HUES64 (cell line): ENCODE measurements at regions not wholly inside any gene's neighbourhood (a gene's known extent, or its start where the extent isn't known, plus 50 kb on each side); places are given as distances from the start of the nearest gene placed in this dataset.

ENCODE experiments used
- H3K27ac ChIP-seq: 2 replicates; pipeline ENCODE4 v1.7.0; 2013; ENCODE audit warnings: low read depth, low read length, inconsistent platforms
- H3K27me3 ChIP-seq: 2 replicates; pipeline ENCODE4 v1.6.1; 2013; ENCODE audit warnings: mild to moderate bottlenecking, low read length; ENCODE audit not compliant: insufficient read depth
- H3K36me3 ChIP-seq: 2 replicates; pipeline ENCODE4 v1.6.1; 2013; ENCODE audit warnings: mild to moderate bottlenecking, low read length; ENCODE audit not compliant: insufficient read depth
- H3K4me1 ChIP-seq: 2 replicates; pipeline ENCODE4 v1.6.1; 2013; ENCODE audit warnings: mild to moderate bottlenecking, low read length, moderate library complexity; ENCODE audit not compliant: insufficient read depth
- H3K4me3 ChIP-seq: 2 replicates; pipeline ENCODE4 v1.5.1; 2013; ENCODE audit warnings: mild to moderate bottlenecking, low read length, moderate library complexity
- H3K9ac ChIP-seq: 2 replicates; pipeline ENCODE4 v1.6.1; 2013; ENCODE audit warnings: mild to moderate bottlenecking, low read depth, low read length
- H3K9me3 ChIP-seq: 2 replicates; pipeline ENCODE4 v1.6.1; 2013; ENCODE audit warnings: low read depth, low read length; ENCODE audit not compliant: insufficient read depth
- WGBS: fragments of 150-250, 120-280 bp; methylation state at CpG from one replicate; pipeline ENCODE4 v1.1.7; 2013; ENCODE audit warnings: missing lambda C conversion rate; 5-methylcytosine and 5-hydroxymethylcytosine counted together

DNA sequence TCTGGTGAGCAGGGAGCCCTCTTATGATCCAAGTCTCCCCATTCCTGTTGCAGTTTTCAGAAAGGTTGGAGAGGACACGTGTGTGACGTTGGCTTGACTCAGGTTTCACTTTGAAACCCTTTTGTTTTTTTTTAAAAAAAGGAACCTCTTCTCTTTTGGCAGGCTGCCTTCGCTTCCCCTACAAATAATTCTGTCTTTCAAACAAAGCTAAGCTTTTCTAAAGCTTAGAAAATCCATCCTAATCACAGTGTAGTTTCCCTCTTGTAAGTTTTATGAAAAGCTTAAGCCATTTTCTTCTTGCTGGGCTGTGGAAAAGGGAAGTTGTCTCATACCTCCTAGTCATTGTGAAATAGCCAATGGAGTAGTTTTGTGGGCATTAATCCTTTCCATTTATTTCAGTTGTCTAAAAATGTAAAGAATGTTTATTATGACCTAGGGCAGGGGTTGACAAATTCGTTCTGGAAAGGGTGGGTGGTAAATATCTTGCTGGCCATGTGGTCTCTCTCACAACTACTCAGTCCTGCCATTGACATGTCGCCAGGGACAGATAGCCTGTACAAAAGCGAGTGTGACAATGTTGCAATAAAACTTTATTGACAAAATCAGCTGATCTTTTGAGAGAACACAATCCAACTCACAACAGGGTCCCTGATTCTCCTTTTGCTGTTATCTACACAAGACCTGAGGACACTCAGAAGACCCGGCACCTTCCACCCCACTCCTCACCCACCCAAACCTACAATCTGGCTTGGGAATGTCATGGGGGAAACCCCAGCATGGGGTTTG lies 878.8 kb downstream of the RNF144A start:
- H3K27ac ChIP-seq, result no peak overlapping the region
- H3K9me3 ChIP-seq, result peaks cover 11% of the 10 kb centered on the region
- no peaks in the 10 kb centered on the region for H3K27me3 ChIP-seq
- 91% methylated on average over 7 of the region's 7 CpGs for WGBS
- H3K9ac ChIP-seq, result no peak overlapping the region
- H3K36me3 ChIP-seq, result no peaks in the 10 kb centered on the region
- no peaks in the 10 kb centered on the region for H3K4me1 ChIP-seq
- H3K4me3 ChIP-seq, result no peak overlapping the region

DNA sequence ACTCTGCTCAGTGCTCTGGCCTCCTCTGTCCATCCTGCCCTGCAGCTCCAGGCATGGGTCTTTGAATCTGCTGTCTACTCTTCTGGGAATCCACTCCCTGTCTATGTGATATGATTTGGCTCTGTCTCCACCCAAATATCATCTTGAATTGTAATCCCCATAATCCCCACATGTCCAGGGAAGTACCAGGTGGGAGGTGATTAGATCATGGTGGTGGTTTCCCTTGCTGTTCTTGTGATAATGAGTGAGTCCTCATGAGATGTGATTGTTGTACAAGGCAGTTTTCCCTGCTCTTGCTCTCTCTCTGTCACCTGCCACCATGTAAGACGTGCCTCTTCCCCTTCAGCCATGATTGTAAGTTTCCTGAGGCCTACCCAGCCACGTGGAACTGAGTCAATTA lies 881.8 kb upstream of the ID2 start:
- Histone ChIP-seq H3K27me3 (no peaks in the 10 kb centered on the region), H3K27ac (no peak overlapping the region), H3K9me3 (peaks cover 31% of the 10 kb centered on the region), H3K4me3 (no peak overlapping the region), H3K9ac (no peak overlapping the region), H3K36me3 (no peaks in the 10 kb centered on the region), H3K4me1 (no peaks in the 10 kb centered on the region)
- WGBS, result 87% methylated on average over 2 of the region's 2 CpGs

DNA sequence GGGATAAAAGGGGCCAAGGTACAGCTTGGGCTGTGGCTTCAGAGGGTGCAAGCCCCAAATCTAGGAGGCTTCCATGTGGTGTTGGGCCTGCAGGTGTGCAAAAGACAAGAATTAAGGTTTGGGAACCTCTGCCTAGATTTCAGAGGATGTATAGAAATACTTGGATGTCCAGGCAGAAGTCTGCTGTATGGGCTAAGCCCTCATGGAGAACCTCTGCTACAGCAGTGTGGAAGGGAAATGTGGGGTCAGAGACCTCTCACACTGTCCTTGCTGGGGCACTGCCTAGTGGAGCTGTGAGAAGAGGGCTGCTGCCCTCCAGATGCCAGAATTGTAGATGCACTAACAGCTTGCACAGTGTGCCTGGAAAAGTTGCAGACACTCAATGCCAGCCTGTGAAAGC lies 880.6 kb upstream of the ID2 start:
- Histone ChIP-seq H3K9ac (no peak overlapping the region), H3K36me3 (no peaks in the 10 kb centered on the region), H3K27ac (no peak overlapping the region), H3K9me3 (peaks cover 35% of the 10 kb centered on the region), H3K4me3 (no peak overlapping the region), H3K27me3 (no peaks in the 10 kb centered on the region), H3K4me1 (no peaks in the 10 kb centered on the region)

DNA sequence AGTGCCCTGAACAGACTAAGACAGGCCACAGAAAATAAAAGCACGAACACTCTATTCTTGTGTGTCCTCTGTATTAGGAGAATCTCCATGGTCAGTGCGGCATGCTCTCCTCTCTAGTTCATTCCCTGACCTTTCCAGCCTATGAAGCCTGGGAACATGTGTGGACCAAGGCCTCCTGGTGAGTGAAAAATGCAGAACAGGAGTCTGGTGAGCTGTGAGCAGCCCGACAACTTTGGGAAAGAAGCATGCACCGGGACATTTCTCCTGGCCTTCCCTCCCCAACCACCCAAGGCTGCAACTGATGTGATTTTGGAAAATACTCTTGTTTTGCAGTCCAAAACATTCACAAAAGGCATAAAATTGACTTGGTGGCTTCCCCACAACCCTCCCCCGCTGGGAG lies 878.3 kb upstream of the ID2 start:
- Histone ChIP-seq H3K27me3 (no peaks in the 10 kb centered on the region), H3K9ac (no peak overlapping the region), H3K9me3 (peaks cover 49% of the 10 kb centered on the region), H3K4me1 (no peaks in the 10 kb centered on the region), H3K36me3 (no peaks in the 10 kb centered on the region), H3K27ac (no peak overlapping the region), H3K4me3 (no peak overlapping the region)
- WGBS, result 97% methylated on average over 5 of the region's 5 CpGs

DNA sequence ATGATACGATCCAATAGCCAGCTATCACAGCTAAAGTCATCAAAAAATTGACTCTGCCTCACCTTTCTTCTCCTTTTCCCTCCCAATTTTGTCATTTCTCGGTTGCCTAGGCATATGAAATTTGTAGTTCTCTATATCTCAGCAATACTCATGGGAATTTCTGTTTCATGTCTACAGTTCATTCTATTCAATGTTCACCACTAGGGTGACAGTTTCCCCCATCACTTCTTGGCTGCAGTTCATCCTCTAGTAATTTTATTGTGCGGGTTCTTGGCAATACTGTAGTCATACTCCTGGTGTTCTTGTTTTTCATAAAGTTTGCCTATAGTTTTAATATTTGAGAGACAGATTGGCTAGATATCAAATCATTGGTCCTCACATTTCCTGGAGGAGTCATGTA lies 872.2 kb upstream of the ID2 start:
- Histone ChIP-seq H3K27me3 (no peaks in the 10 kb centered on the region), H3K27ac (no peak overlapping the region), H3K36me3 (no peaks in the 10 kb centered on the region), H3K9me3 (peaks cover 17% of the 10 kb centered on the region), H3K9ac (no peak overlapping the region), H3K4me3 (no peak overlapping the region), H3K4me1 (no peaks in the 10 kb centered on the region)
- 91% methylated on average over 3 of the region's 3 CpGs for WGBS

DNA sequence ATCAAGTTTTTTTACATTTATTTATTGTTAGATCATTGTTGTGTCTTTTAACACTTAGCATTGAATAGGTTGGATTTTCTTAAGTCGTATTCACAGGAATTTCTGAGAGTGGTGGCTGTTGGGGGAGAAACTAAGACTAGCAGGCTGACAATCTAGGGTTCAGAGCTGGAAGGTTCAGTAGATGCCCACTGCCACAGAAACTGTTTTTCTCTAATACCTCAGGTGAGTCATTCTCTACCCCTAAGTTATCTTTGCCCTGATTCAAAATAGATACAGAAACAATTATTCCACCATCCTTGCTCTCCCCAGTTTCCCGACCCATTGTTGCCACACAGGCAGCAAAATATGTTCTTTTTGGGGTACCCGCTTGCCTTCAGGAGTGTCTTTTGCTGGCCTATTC lies 870.8 kb upstream of the ID2 start:
- no peaks in the 10 kb centered on the region for H3K4me1 ChIP-seq
- H3K27ac ChIP-seq, result no peak overlapping the region
- no peak overlapping the region for H3K9ac ChIP-seq
- peaks cover 15% of the 10 kb centered on the region for H3K9me3 ChIP-seq
- H3K4me3 ChIP-seq, result no peak overlapping the region
- no peaks in the 10 kb centered on the region for H3K36me3 ChIP-seq
- H3K27me3 ChIP-seq, result no peaks in the 10 kb centered on the region
- WGBS, result 89% methylated on average over 3 of the region's 3 CpGs

DNA sequence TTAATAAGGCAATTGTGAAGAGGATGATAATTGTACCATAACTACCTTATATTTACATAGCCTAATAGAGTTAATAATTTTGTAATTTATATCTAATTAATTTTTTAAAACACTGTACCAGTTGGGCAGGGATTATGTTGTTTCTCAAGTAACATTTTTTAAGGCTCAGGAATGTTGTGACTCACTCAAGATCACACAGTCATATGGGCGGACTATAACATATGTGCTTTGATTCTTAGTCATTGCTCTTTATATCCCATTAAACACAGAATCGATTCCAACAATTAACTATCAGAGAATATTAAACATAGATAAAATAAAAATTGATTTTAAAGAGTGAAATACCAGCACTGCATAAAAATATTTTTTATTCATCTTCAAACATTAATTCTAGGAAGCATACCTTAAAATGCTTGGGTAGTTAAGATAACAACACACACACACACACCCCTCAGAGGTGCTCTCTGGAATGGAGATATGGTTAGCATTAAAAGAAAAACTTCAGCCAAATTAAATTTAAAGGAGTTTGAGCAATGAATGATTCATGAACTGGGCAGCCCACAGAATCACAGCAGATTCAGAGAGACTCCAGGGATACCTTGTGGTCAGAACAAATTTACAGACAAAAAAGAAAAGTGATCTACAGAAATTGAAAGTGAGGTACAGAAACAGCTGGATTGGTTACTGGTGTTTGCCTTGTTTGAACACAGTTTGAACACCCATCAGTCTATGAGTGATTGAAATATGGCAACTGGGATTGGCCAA lies 869.4 kb upstream of the ID2 start:
- Histone ChIP-seq H3K4me3 (no peak overlapping the region), H3K9ac (no peak overlapping the region), H3K36me3 (no peaks in the 10 kb centered on the region), H3K9me3 (peaks cover 2% of the 10 kb centered on the region; the same call in 1 of the 2 replicates), H3K27ac (no peak overlapping the region), H3K27me3 (no peaks in the 10 kb centered on the region), H3K4me1 (no peaks in the 10 kb centered on the region)
- 89% methylated on average over 1 of the region's 2 CpGs for WGBS

DNA sequence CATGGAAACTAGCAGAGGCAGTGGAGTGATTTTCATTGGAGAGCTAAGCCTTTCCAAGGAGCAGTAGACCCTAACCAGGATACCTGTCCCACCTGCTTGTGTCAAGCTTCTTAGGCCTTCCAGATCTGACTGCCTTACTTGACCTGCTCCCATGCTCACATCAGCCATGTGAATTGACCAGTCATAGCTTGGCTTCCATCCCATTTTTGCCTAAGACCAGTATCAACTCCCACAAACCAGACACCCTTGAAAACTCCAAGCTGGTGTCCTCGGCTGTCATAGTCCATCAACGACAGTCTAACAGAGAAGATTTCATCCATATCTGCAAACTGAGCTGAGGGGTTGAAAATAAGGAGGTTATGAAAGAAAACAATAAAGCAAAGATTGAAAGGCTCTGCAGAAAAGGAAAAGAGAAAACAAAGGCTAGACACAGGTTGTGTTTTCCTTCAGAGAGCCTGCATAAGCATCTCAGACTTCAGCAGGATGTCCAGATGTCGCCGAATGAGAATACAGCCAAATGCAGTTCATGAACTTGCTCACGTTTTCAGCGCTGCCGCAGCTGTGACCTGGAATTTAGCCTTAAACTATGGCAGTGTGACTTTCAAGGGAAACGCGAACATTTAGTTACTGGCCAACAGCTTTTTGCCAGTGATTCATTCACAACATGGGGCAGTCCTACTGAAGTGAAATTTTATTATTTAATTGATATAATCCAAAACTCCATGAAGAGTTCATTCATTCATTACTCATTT lies 868.1 kb upstream of the ID2 start:
- Histone ChIP-seq H3K36me3 (no peaks in the 10 kb centered on the region), H3K27me3 (no peaks in the 10 kb centered on the region), H3K9ac (no peak overlapping the region), H3K4me3 (no peak overlapping the region), H3K27ac (no peak overlapping the region), H3K4me1 (no peaks in the 10 kb centered on the region), H3K9me3 (no peaks in the 10 kb centered on the region)
- WGBS, result 93% methylated on average over 9 of the region's 9 CpGs

DNA sequence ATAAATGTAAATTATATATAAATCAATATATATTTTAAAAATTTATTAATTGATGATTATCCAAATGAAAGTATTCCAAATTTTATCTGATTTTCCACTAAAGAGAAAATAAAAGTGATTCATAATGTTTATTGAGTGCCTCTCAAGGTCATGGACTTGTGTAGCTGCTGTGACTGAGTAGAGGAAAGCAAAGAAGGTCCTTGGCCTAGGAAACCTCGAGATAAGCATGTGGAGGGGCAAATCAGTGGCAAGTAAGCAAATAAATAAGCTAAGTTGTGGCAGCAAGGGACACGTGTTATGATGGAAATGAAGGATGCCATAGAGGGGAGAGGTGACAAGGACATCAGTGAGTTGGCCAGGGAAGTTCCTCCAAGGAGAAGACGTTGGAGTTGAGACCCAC lies 866.1 kb upstream of the ID2 start:
- Histone ChIP-seq H3K4me1 (no peaks in the 10 kb centered on the region), H3K27ac (no peak overlapping the region), H3K36me3 (no peaks in the 10 kb centered on the region), H3K27me3 (no peaks in the 10 kb centered on the region), H3K4me3 (no peak overlapping the region), H3K9me3 (no peaks in the 10 kb centered on the region), H3K9ac (no peak overlapping the region)
- WGBS, result 89% methylated on average over 3 of the region's 3 CpGs

DNA sequence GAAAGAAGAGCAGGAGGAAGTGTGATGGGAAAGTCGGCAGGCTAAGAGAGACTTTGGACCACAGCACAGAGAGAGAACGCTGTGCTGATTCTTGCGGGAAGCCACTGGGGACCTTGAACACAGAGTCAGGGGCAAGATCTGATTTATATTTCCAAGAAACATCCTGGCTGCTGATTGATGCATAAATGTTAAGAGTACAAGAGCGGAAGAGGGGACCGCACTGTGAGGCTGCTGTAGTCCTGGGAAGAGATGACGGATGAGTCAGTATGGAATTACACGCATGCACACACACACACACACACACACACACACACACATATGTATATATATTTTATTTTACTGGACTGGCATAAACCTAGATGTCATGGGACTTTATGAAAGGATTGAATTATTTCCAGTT lies 865.6 kb upstream of the ID2 start:
- H3K27me3 ChIP-seq, result no peaks in the 10 kb centered on the region
- 88% methylated on average over 5 of the region's 7 CpGs for WGBS
- no peaks in the 10 kb centered on the region for H3K36me3 ChIP-seq

DNA sequence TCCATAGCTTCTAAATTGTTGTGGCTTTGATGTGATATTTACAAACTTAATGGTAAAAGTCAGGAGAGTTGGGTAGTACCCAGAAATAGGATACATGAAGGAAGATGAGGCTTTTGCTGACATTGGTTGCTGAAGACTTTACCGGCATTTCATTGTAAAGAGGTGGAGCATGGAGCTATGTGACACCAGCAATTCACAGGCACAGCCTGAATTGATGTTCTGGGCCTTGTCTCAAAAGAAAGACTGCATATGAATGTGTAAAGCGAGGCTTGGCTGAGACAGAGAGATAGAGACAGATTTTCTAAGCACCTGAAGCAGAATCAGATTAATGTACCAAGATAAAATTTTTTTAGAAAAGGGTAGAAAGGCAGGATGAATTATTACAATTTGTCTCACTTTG lies 864.9 kb upstream of the ID2 start:
- no peaks in the 10 kb centered on the region for H3K9me3 ChIP-seq
- H3K27me3 ChIP-seq, result no peaks in the 10 kb centered on the region
- H3K4me1 ChIP-seq, result no peaks in the 10 kb centered on the region
- no peak overlapping the region for H3K9ac ChIP-seq
- 50% methylated on average over 2 of the region's 2 CpGs for WGBS
- H3K27ac ChIP-seq, result no peak overlapping the region
- no peak overlapping the region for H3K4me3 ChIP-seq
- no peaks in the 10 kb centered on the region for H3K36me3 ChIP-seq

More for the DNA sequence above, 865.6 kb upstream of the ID2 start:
- no peaks in the 10 kb centered on the region for H3K4me1 ChIP-seq
- H3K9ac ChIP-seq, result no peak overlapping the region
- no peaks in the 10 kb centered on the region for H3K9me3 ChIP-seq
- H3K4me3 ChIP-seq, result no peak overlapping the region
- H3K27ac ChIP-seq, result no peak overlapping the region
